ENCODE measurements at regions not wholly inside any gene's neighbourhood (a gene's known extent, or its start where the extent isn't known, plus 50 kb on each side); places are given as distances from the start of the nearest gene placed in this dataset.
A peak's percentile ranks its signal among the peaks of the same experiment; 100 is the strongest.

DNA sequence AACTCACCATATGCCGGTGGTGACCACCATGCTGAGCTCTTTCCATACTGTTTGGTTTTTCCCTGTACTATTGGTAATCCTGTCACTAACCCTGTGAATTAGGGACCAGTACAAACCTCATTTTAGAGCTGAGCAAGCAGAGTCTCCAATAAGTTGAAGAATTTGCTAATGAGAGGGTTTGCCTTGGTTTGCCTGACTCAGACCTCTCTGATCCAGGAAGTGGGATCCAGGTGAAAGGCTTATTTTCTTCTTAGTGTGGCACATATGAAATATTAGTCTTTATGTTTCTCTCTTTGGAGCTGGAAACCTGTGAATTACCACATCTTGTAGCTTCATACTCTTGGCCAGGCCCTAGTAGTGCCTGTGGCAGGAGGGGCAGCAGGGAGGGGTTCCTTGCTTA, 114.1 kb upstream of the IGFBP3 start:
- Mint-ChIP-seq H3K36me3 (ENCODE audit: low read depth, unreplicated experiment) (no peaks in the 10 kb centered on the region), H3K27ac (ENCODE audit: unreplicated experiment) (no peak overlapping the region)

DNA sequence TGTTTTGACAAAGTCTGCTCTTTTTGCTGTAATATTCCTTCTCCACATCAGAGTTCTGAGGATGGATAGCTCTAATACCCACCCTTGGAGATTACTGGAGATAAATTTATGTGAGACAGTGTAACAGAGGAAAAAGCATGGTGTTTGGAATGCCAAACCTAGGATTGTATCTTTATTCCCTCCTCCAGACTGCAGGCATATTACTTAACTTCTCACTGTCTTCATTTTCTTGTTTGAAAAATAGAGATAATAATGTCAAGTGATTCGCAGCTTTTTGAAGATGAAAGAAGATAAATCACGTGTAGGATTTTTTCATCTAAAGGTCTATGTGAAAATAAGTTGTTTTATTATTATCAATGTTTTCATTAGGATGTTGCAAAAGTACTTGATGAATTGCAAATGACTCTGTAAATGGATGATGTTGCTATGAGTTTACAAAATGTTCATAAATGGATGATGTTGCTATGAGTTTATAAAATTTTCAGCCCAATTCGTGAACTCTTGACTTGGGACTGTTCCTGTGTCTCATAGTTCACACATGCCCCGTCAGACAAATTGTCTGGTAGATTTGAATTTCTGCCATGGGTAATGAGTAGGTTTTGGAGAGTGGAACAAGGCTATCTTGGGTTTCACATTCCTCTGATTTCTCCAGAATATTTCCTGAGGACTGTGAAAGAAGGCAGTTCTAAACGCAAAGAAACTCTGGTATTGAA, 113.1 kb upstream of the IGFBP3 start:
- H3K4me1 Mint-ChIP-seq (ENCODE audit: low read depth, unreplicated experiment): peaks cover 29% of the 10 kb centered on the region
- no peak overlapping the region for H3K27ac Mint-ChIP-seq (ENCODE audit: unreplicated experiment)
- Histone ChIP-seq H3K4me3 (ENCODE audit: insufficient read depth, low read depth, low read length) (no peak overlapping the region), H3K4me1 (ENCODE audit: insufficient read depth, low read length) (no peaks in the 10 kb centered on the region), H2AFZ (ENCODE audit: low read depth, low read length) (no peak overlapping the region), H3K4me2 (ENCODE audit: low read length) (no peak overlapping the region), H3K27ac (ENCODE audit: low read depth, low read length) (no peak overlapping the region), H3K9ac (ENCODE audit: low read length) (no peak overlapping the region), H3K79me2 (ENCODE audit: insufficient read depth, low read length) (no peaks in the 10 kb centered on the region), H4K20me1 (ENCODE audit: insufficient read depth, low read length) (no peaks in the 10 kb centered on the region), H3K9me3 (ENCODE audit: insufficient read depth, low read depth, low read length) (no peaks in the 10 kb centered on the region), H3K27me3 (ENCODE audit: insufficient read depth, low read length) (no peaks in the 10 kb centered on the region), H3K36me3 (ENCODE audit: insufficient read depth, low read length) (no peaks in the 10 kb centered on the region)
- DNase-seq (ENCODE audit: low read depth): peak; percentile 59
- FAIRE-seq: peak; percentile 77
- peak overlapping the region; percentile 50 for H3K4me3 Mint-ChIP-seq (ENCODE audit: unreplicated experiment)
- H3K9me3 Mint-ChIP-seq (ENCODE audit: unreplicated experiment): peaks cover 16% of the 10 kb centered on the region
- no peaks in the 10 kb centered on the region for H3K27me3 Mint-ChIP-seq (ENCODE audit: low read depth, unreplicated experiment)
- TF ChIP-seq, protein P1, sequence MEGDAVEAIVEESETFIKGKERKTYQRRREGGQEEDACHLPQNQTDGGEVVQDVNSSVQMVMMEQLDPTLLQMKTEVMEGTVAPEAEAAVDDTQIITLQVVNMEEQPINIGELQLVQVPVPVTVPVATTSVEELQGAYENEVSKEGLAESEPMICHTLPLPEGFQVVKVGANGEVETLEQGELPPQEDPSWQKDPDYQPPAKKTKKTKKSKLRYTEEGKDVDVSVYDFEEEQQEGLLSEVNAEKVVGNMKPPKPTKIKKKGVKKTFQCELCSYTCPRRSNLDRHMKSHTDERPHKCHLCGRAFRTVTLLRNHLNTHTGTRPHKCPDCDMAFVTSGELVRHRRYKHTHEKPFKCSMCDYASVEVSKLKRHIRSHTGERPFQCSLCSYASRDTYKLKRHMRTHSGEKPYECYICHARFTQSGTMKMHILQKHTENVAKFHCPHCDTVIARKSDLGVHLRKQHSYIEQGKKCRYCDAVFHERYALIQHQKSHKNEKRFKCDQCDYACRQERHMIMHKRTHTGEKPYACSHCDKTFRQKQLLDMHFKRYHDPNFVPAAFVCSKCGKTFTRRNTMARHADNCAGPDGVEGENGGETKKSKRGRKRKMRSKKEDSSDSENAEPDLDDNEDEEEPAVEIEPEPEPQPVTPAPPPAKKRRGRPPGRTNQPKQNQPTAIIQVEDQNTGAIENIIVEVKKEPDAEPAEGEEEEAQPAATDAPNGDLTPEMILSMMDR (IDR thresholded peaks at IDR 0.05; ENCODE audit: insufficient read depth, low read depth, low read length): no peak
- TF ChIP-seq EZH2 (IDR thresholded peaks at IDR 0.05; ENCODE audit: insufficient read depth, low read length): no peak
- H3K36me3 Mint-ChIP-seq (ENCODE audit: low read depth, unreplicated experiment): no peaks in the 10 kb centered on the region

More for the DNA sequence above, 114.1 kb upstream of the IGFBP3 start:
- Mint-ChIP-seq H3K4me3 (ENCODE audit: unreplicated experiment) (no peak overlapping the region), H3K27me3 (ENCODE audit: low read depth, unreplicated experiment) (peaks cover 2% of the 10 kb centered on the region), H3K9me3 (ENCODE audit: unreplicated experiment) (peaks cover 11% of the 10 kb centered on the region), H3K4me1 (ENCODE audit: low read depth, unreplicated experiment) (peaks cover 21% of the 10 kb centered on the region)
- Histone ChIP-seq H3K4me2 (ENCODE audit: low read length) (no peak overlapping the region), H4K20me1 (ENCODE audit: insufficient read depth, low read length) (no peaks in the 10 kb centered on the region), H3K27me3 (ENCODE audit: insufficient read depth, low read length) (no peaks in the 10 kb centered on the region), H2AFZ (ENCODE audit: low read depth, low read length) (no peak overlapping the region), H3K4me3 (ENCODE audit: insufficient read depth, low read depth, low read length) (no peak overlapping the region), H3K9ac (ENCODE audit: low read length) (no peak overlapping the region), H3K36me3 (ENCODE audit: insufficient read depth, low read length) (no peaks in the 10 kb centered on the region), H3K79me2 (ENCODE audit: insufficient read depth, low read length) (no peaks in the 10 kb centered on the region), H3K4me1 (ENCODE audit: insufficient read depth, low read length) (no peaks in the 10 kb centered on the region), H3K27ac (ENCODE audit: low read depth, low read length) (no peak overlapping the region), H3K9me3 (ENCODE audit: insufficient read depth, low read depth, low read length) (no peaks in the 10 kb centered on the region)
- DNase-seq (ENCODE audit: low read depth) (no peak), FAIRE-seq (no peak)
- TF ChIP-seq, protein P1 (IDR thresholded peaks at IDR 0.05; ENCODE audit: insufficient read depth, low read depth, low read length): no peak
- TF ChIP-seq EZH2 (IDR thresholded peaks at IDR 0.05; ENCODE audit: insufficient read depth, low read length): no peak

DNA sequence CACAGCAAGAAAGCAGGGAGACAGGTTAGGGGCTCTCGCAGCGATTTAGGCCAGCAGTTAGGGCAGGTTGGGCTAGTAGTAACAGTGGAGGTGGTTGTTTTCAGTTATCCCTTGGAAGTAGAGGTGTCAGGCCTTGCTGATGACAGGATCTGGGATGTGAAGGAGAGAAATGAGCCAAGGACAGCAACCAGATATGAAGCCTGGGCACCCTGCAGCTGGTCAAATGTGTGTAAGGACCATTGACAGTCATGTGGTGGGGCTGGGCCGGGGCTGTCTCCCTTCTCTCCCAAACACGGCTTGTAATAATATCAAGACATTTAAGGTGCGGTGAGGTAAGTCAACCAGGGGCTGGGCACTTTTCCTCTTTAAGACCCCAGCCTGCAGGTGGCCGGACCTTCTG, 112.5 kb upstream of the IGFBP3 start:
- FAIRE-seq: no peak
- H3K36me3 ChIP-seq (ENCODE audit: insufficient read depth, low read length): no peaks in the 10 kb centered on the region
- H3K4me2 ChIP-seq (ENCODE audit: low read length): no peak overlapping the region
- no peak overlapping the region for H3K4me3 ChIP-seq (ENCODE audit: insufficient read depth, low read depth, low read length)
- Mint-ChIP-seq H3K27me3 (ENCODE audit: low read depth, unreplicated experiment) (no peaks in the 10 kb centered on the region), H3K4me1 (ENCODE audit: low read depth, unreplicated experiment) (peaks cover 31% of the 10 kb centered on the region), H3K4me3 (ENCODE audit: unreplicated experiment) (peak overlapping the region; percentile 50), H3K36me3 (ENCODE audit: low read depth, unreplicated experiment) (peaks cover under 1% of the 10 kb centered on the region), H3K9me3 (ENCODE audit: unreplicated experiment) (peaks cover 17% of the 10 kb centered on the region), H3K27ac (ENCODE audit: unreplicated experiment) (no peak overlapping the region)
- H3K27ac ChIP-seq (ENCODE audit: low read depth, low read length): no peak overlapping the region
- H3K4me1 ChIP-seq (ENCODE audit: insufficient read depth, low read length): no peaks in the 10 kb centered on the region
- TF ChIP-seq, protein P1 (IDR thresholded peaks at IDR 0.05; ENCODE audit: insufficient read depth, low read depth, low read length): no peak
- TF ChIP-seq EZH2 (IDR thresholded peaks at IDR 0.05; ENCODE audit: insufficient read depth, low read length): no peak
- no peaks in the 10 kb centered on the region for H3K79me2 ChIP-seq (ENCODE audit: insufficient read depth, low read length)
- no peaks in the 10 kb centered on the region for H4K20me1 ChIP-seq (ENCODE audit: insufficient read depth, low read length)
- DNase-seq (ENCODE audit: low read depth): no peak
- no peaks in the 10 kb centered on the region for H3K27me3 ChIP-seq (ENCODE audit: insufficient read depth, low read length)
- H2AFZ ChIP-seq (ENCODE audit: low read depth, low read length): no peak overlapping the region
- no peak overlapping the region for H3K9ac ChIP-seq (ENCODE audit: low read length)
- no peaks in the 10 kb centered on the region for H3K9me3 ChIP-seq (ENCODE audit: insufficient read depth, low read depth, low read length)
